ENCODE measurements at regions not wholly inside any gene's neighbourhood (a gene's known extent, or its start where the extent isn't known, plus 50 kb on each side); places are given as distances from the start of the nearest gene placed in this dataset.

- TF ChIP-seq, protein P1, sequence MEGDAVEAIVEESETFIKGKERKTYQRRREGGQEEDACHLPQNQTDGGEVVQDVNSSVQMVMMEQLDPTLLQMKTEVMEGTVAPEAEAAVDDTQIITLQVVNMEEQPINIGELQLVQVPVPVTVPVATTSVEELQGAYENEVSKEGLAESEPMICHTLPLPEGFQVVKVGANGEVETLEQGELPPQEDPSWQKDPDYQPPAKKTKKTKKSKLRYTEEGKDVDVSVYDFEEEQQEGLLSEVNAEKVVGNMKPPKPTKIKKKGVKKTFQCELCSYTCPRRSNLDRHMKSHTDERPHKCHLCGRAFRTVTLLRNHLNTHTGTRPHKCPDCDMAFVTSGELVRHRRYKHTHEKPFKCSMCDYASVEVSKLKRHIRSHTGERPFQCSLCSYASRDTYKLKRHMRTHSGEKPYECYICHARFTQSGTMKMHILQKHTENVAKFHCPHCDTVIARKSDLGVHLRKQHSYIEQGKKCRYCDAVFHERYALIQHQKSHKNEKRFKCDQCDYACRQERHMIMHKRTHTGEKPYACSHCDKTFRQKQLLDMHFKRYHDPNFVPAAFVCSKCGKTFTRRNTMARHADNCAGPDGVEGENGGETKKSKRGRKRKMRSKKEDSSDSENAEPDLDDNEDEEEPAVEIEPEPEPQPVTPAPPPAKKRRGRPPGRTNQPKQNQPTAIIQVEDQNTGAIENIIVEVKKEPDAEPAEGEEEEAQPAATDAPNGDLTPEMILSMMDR (conservative IDR thresholded peaks at IDR 0.05 in 1 of 2, IDR thresholded peaks at IDR 0.05 in 1 of 2; ENCODE audit: low read depth in 1 of 2, low read length in 2 of 2), result no peak
- TF ChIP-seq EZH2 (IDR thresholded peaks at IDR 0.05; ENCODE audit: low read length, missing control alignments), result no peak
Observed at GRCh38 chr1:60345621-60346020, 272.1 kb upstream of the C1orf87 start.

Measured in fibroblast of lung (primary cell).